Muscle layer of duodenum (tissue), 2 donors: ENCODE measurements at regions not wholly inside any gene's neighbourhood (a gene's known extent, or its start where the extent isn't known, plus 50 kb on each side); places are given as distances from the start of the nearest gene placed in this dataset.

Experiments
- H3K27ac ChIP-seq: one replicate; pipeline ENCODE4 v1.7.0; 2013; ENCODE audit warnings: mild to moderate bottlenecking, low read length
- H3K27me3 ChIP-seq: one replicate; pipeline ENCODE4 v1.7.0; 2013; ENCODE audit warnings: low read depth, mild to moderate bottlenecking, control low read depth, low read length
- H3K36me3 ChIP-seq, 2 donors: one replicate each; pipeline ENCODE4 v1.7.0; 2013; ENCODE audit warnings: low read length in 2 of 2, control low read depth in 1 of 2, mild to moderate bottlenecking in 1 of 2; ENCODE audit not compliant: insufficient read depth in 2 of 2, control insufficient read depth in 1 of 2
- H3K4me1 ChIP-seq, 2 donors: one replicate each; pipeline ENCODE4 v1.7.0; 2013; ENCODE audit warnings: low read length in 2 of 2, mild to moderate bottlenecking in 2 of 2, control low read depth in 1 of 2, moderate library complexity in 1 of 2; ENCODE audit not compliant: insufficient read depth in 2 of 2, control insufficient read depth in 1 of 2
- H3K4me3 ChIP-seq, 2 donors: one replicate each; pipeline ENCODE4 v1.7.0; 2013; ENCODE audit warnings: low read length in 2 of 2, low read depth in 1 of 2, mild to moderate bottlenecking in 1 of 2
- H3K9me3 ChIP-seq, 2 donors: one replicate each; pipeline ENCODE4 v1.7.0; 2013; ENCODE audit warnings: low read length in 2 of 2, control low read depth in 1 of 2, mild to moderate bottlenecking in 1 of 2; ENCODE audit not compliant: control insufficient read depth in 1 of 2
- donor health status: healthy.

- no peak overlapping the region for H3K4me3 ChIP-seq
- no peak overlapping the region for H3K27ac ChIP-seq
- no peaks in the 10 kb centered on the region for H3K9me3 ChIP-seq
- H3K36me3 ChIP-seq = no peaks in the 10 kb centered on the region
- H3K27me3 ChIP-seq = no peaks in the 10 kb centered on the region
- no peaks in the 10 kb centered on the region for H3K4me1 ChIP-seq
Measured at GRCh38 chr3:162132981-162133380, 636.4 kb downstream of the OTOL1 start.

GRCh38 chr3:162134571-162134970 lies 638.0 kb downstream of the OTOL1 start:
- Histone ChIP-seq H3K9me3 (no peaks in the 10 kb centered on the region), H3K27ac (no peak overlapping the region), H3K36me3 (no peaks in the 10 kb centered on the region), H3K27me3 (no peaks in the 10 kb centered on the region), H3K4me3 (no peak overlapping the region), H3K4me1 (peaks cover 0 to 4% of the 10 kb centered on the region in 2 donors)

GRCh38 chr3:162136136-162136535 lies 639.5 kb downstream of the OTOL1 start:
- Histone ChIP-seq H3K36me3 (no peaks in the 10 kb centered on the region), H3K4me3 (no peak overlapping the region), H3K27ac (no peak overlapping the region), H3K27me3 (no peaks in the 10 kb centered on the region), H3K4me1 (peaks cover 0 to 10% of the 10 kb centered on the region in 2 donors), H3K9me3 (no peaks in the 10 kb centered on the region)

- Histone ChIP-seq H3K9me3 (no peaks in the 10 kb centered on the region), H3K27ac (no peak overlapping the region), H3K4me1 (peaks cover 0 to 14% of the 10 kb centered on the region in 2 donors), H3K27me3 (no peaks in the 10 kb centered on the region), H3K4me3 (no peak overlapping the region), H3K36me3 (no peaks in the 10 kb centered on the region)
Measured at GRCh38 chr3:162138509-162138908, 641.9 kb downstream of the OTOL1 start.

GRCh38 chr3:162139841-162140240 lies 643.2 kb downstream of the OTOL1 start:
- Histone ChIP-seq H3K27me3 (no peaks in the 10 kb centered on the region), H3K9me3 (no peaks in the 10 kb centered on the region), H3K36me3 (no peaks in the 10 kb centered on the region), H3K4me1 (peaks cover 0 to 14% of the 10 kb centered on the region in 2 donors), H3K27ac (no peak overlapping the region), H3K4me3 (no peak overlapping the region)

- Histone ChIP-seq H3K27me3 (no peaks in the 10 kb centered on the region), H3K9me3 (no peaks in the 10 kb centered on the region), H3K36me3 (no peaks in the 10 kb centered on the region), H3K4me1 (peaks cover 0 to 14% of the 10 kb centered on the region in 2 donors), H3K4me3 (no peak overlapping the region), H3K27ac (no peak overlapping the region)
Measured at GRCh38 chr3:162141272-162141791, 644.7 kb downstream of the OTOL1 start.

GRCh38 chr3:162142511-162142910 lies 645.9 kb downstream of the OTOL1 start:
- Histone ChIP-seq H3K4me1 (peaks cover 0 to 14% of the 10 kb centered on the region in 2 donors), H3K27ac (no peak overlapping the region), H3K9me3 (no peaks in the 10 kb centered on the region), H3K27me3 (no peaks in the 10 kb centered on the region), H3K4me3 (no peak overlapping the region), H3K36me3 (no peaks in the 10 kb centered on the region)

- Histone ChIP-seq H3K4me3 (no peak overlapping the region), H3K36me3 (no peaks in the 10 kb centered on the region), H3K27me3 (no peaks in the 10 kb centered on the region), H3K9me3 (no peaks in the 10 kb centered on the region), H3K27ac (no peak overlapping the region), H3K4me1 (peaks cover 0 to 14% of the 10 kb centered on the region in 2 donors)
Measured at GRCh38 chr3:162143180-162143579, 646.6 kb downstream of the OTOL1 start.

GRCh38 chr3:162147996-162148395 lies 651.4 kb downstream of the OTOL1 start:
- H3K9me3 ChIP-seq = no peaks in the 10 kb centered on the region
- H3K27me3 ChIP-seq = no peaks in the 10 kb centered on the region
- H3K4me1 ChIP-seq = no peaks in the 10 kb centered on the region
- no peak overlapping the region for H3K27ac ChIP-seq
- no peaks in the 10 kb centered on the region for H3K36me3 ChIP-seq
- H3K4me3 ChIP-seq = no peak overlapping the region

GRCh38 chr3:162150790-162151189 lies 654.2 kb downstream of the OTOL1 start:
- no peaks in the 10 kb centered on the region for H3K4me1 ChIP-seq
- H3K36me3 ChIP-seq = no peaks in the 10 kb centered on the region
- H3K4me3 ChIP-seq = no peak overlapping the region
- no peak overlapping the region for H3K27ac ChIP-seq
- H3K27me3 ChIP-seq = no peaks in the 10 kb centered on the region
- no peaks in the 10 kb centered on the region for H3K9me3 ChIP-seq

GRCh38 chr3:162152636-162153035 lies 656.0 kb downstream of the OTOL1 start:
- Histone ChIP-seq H3K9me3 (no peaks in the 10 kb centered on the region), H3K27ac (no peak overlapping the region), H3K4me1 (no peaks in the 10 kb centered on the region), H3K36me3 (no peaks in the 10 kb centered on the region), H3K4me3 (no peak overlapping the region), H3K27me3 (no peaks in the 10 kb centered on the region)

GRCh38 chr3:162161595-162161994 lies 665.0 kb downstream of the OTOL1 start:
- H3K36me3 ChIP-seq = no peaks in the 10 kb centered on the region
- no peaks in the 10 kb centered on the region for H3K4me1 ChIP-seq

More at GRCh38 chr3:162161595-162161994, 665.0 kb downstream of the OTOL1 start:
- Histone ChIP-seq H3K4me3 (no peak overlapping the region), H3K27ac (no peak overlapping the region), H3K27me3 (no peaks in the 10 kb centered on the region), H3K9me3 (no peaks in the 10 kb centered on the region)
